ENCODE measurements at regions not wholly inside any gene's neighbourhood (a gene's known extent, or its start where the extent isn't known, plus 50 kb on each side); places are given as distances from the start of the nearest gene placed in this dataset.

GRCh38 chr12:60259225-60259624, 663.4 kb downstream of the SLC16A7 start:
- DNase-seq, result no peak

- DNase-seq, result no peak
Observed at GRCh38 chr12:60262378-60262777, 666.5 kb downstream of the SLC16A7 start.

GRCh38 chr12:60263161-60263560, 667.3 kb downstream of the SLC16A7 start:
- no peak for DNase-seq

GRCh38 chr12:60263836-60264493, 668.1 kb downstream of the SLC16A7 start:
- no peak for DNase-seq

- DNase-seq, result no peak
Observed at GRCh38 chr12:60265741-60266140, 669.9 kb downstream of the SLC16A7 start.

- peak; percentile 44 for DNase-seq
Observed at GRCh38 chr12:60266381-60266852, 670.6 kb downstream of the SLC16A7 start.

- DNase-seq, result no peak
Observed at GRCh38 chr12:60269611-60270269, 673.9 kb downstream of the SLC16A7 start.

- no peak for DNase-seq
Observed at GRCh38 chr12:60271816-60272215, 676.0 kb downstream of the SLC16A7 start.

- no peak for DNase-seq
Observed at GRCh38 chr12:60278209-60278608, 682.4 kb downstream of the SLC16A7 start.

GRCh38 chr12:60279221-60279620, 683.4 kb downstream of the SLC16A7 start:
- peak; percentile 45 for DNase-seq

- no peak for DNase-seq
Observed at GRCh38 chr12:60281522-60281921, 685.7 kb downstream of the SLC16A7 start.

GRCh38 chr12:60290532-60290931, 694.7 kb downstream of the SLC16A7 start:
- no peak for DNase-seq

- peak; percentile 34 for DNase-seq
Observed at GRCh38 chr12:60308366-60308991, 712.6 kb downstream of the SLC16A7 start.

- DNase-seq, result no peak
Observed at GRCh38 chr12:60311940-60312339, 716.1 kb downstream of the SLC16A7 start.

- no peak for DNase-seq
Observed at GRCh38 chr12:60317361-60317760, 721.5 kb downstream of the SLC16A7 start.

- DNase-seq, result no peak
Observed at GRCh38 chr12:60324746-60325145, 728.9 kb downstream of the SLC16A7 start.

GRCh38 chr12:60333461-60333860, 737.6 kb downstream of the SLC16A7 start:
- DNase-seq, result no peak

GRCh38 chr12:60335745-60336144, 739.9 kb downstream of the SLC16A7 start:
- DNase-seq, result peak; percentile 83

GRCh38 chr12:60337839-60338549, 742.2 kb downstream of the SLC16A7 start:
- DNase-seq, result no peak

GRCh38 chr12:60345442-60345841, 749.6 kb downstream of the SLC16A7 start:
- DNase-seq, result no peak

GRCh38 chr12:60349232-60349978, 753.6 kb downstream of the SLC16A7 start:
- peak; percentile 35 for DNase-seq

- no peak for DNase-seq
Observed at GRCh38 chr12:60387356-60387755, 791.5 kb downstream of the SLC16A7 start.

- DNase-seq, result no peak
Observed at GRCh38 chr12:60391051-60391450, 795.2 kb downstream of the SLC16A7 start.
